ENCODE measurements at regions not wholly inside any gene's neighbourhood (a gene's known extent, or its start where the extent isn't known, plus 50 kb on each side); places are given as distances from the start of the nearest gene placed in this dataset.

GRCh38 chr13:30030141-30030750, 179.8 kb upstream of the UBL3 start:
- ChIA-PET CTCF (no interaction called here), POLR2A (ENCODE audit: low non-redundant PET) (no interaction called here)
- intact Hi-C loops (cut with micrococcal nuclease; ENCODE audit: unreplicated experiment): no loop called here
- DNase-seq (ENCODE audit: low spot score): no peak
- Histone ChIP-seq H3K27ac (ENCODE audit: low read depth, low read length, poor library complexity, severe bottlenecking) (no peak overlapping the region), H3K9me3 (ENCODE audit: low read depth, low read length, poor library complexity, severe bottlenecking) (no peaks in the 10 kb centered on the region), H3K4me1 (ENCODE audit: insufficient read depth, low read length, poor library complexity, severe bottlenecking) (peaks cover 3% of the 10 kb centered on the region), H3K27me3 (replicated peaks; ENCODE audit: insufficient read depth, low read depth, low read length, poor library complexity) (no peaks in the 10 kb centered on the region), H3K4me3 (ENCODE audit: low read depth, low read length, poor library complexity, severe bottlenecking) (no peak overlapping the region), H3K36me3 (ENCODE audit: insufficient read depth, low read length, poor library complexity, severe bottlenecking) (no peaks in the 10 kb centered on the region)
- no peak for TF ChIP-seq CTCF (conservative IDR thresholded peaks at IDR 0.05; ENCODE audit: low read depth, low read length)
- no peak for TF ChIP-seq EZH2 (IDR thresholded peaks at IDR 0.05; ENCODE audit: borderline replicate concordance, low read depth, low read length, poor library complexity, severe bottlenecking)
- no TSS peak for BruUV-seq (replicated peaks)

GRCh38 chr13:30027569-30028455, 177.4 kb upstream of the UBL3 start:
- Histone ChIP-seq H3K9me3 (ENCODE audit: low read depth, low read length, poor library complexity, severe bottlenecking) (no peaks in the 10 kb centered on the region), H3K36me3 (ENCODE audit: insufficient read depth, low read length, poor library complexity, severe bottlenecking) (no peaks in the 10 kb centered on the region), H3K27ac (ENCODE audit: low read depth, low read length, poor library complexity, severe bottlenecking) (no peak overlapping the region), H3K27me3 (replicated peaks; ENCODE audit: insufficient read depth, low read depth, low read length, poor library complexity) (no peaks in the 10 kb centered on the region), H3K4me1 (ENCODE audit: insufficient read depth, low read length, poor library complexity, severe bottlenecking) (no peaks in the 10 kb centered on the region), H3K4me3 (ENCODE audit: low read depth, low read length, poor library complexity, severe bottlenecking) (no peak overlapping the region)
- ChIA-PET POLR2A (ENCODE audit: low non-redundant PET) (no interaction called here), CTCF (no interaction called here)
- intact Hi-C loops (cut with micrococcal nuclease; ENCODE audit: unreplicated experiment): no loop called here
- no peak for TF ChIP-seq CTCF (conservative IDR thresholded peaks at IDR 0.05; ENCODE audit: low read depth, low read length)
- no peak for TF ChIP-seq EZH2 (IDR thresholded peaks at IDR 0.05; ENCODE audit: borderline replicate concordance, low read depth, low read length, poor library complexity, severe bottlenecking)
- no peak for DNase-seq (ENCODE audit: low spot score)
- no TSS peak for BruUV-seq (replicated peaks)

GRCh38 chr13:30026909-30027308, 176.5 kb upstream of the UBL3 start:
- ChIA-PET CTCF (no interaction called here), POLR2A (ENCODE audit: low non-redundant PET) (no interaction called here)
- Histone ChIP-seq H3K4me1 (ENCODE audit: insufficient read depth, low read length, poor library complexity, severe bottlenecking) (peaks cover under 1% of the 10 kb centered on the region), H3K27me3 (replicated peaks; ENCODE audit: insufficient read depth, low read depth, low read length, poor library complexity) (no peaks in the 10 kb centered on the region), H3K36me3 (ENCODE audit: insufficient read depth, low read length, poor library complexity, severe bottlenecking) (no peaks in the 10 kb centered on the region), H3K9me3 (ENCODE audit: low read depth, low read length, poor library complexity, severe bottlenecking) (no peaks in the 10 kb centered on the region), H3K27ac (ENCODE audit: low read depth, low read length, poor library complexity, severe bottlenecking) (no peak overlapping the region), H3K4me3 (ENCODE audit: low read depth, low read length, poor library complexity, severe bottlenecking) (no peak overlapping the region)
- BruUV-seq (replicated peaks): no TSS peak
- intact Hi-C loops (cut with micrococcal nuclease; ENCODE audit: unreplicated experiment): no loop called here
- TF ChIP-seq EZH2 (IDR thresholded peaks at IDR 0.05; ENCODE audit: borderline replicate concordance, low read depth, low read length, poor library complexity, severe bottlenecking) (no peak), CTCF (conservative IDR thresholded peaks at IDR 0.05; ENCODE audit: low read depth, low read length) (no peak)
- DNase-seq (ENCODE audit: low spot score): no peak
